HCT116 (cell line): ENCODE measurements at regions not wholly inside any gene's neighbourhood (a gene's known extent, or its start where the extent isn't known, plus 50 kb on each side); places are given as distances from the start of the nearest gene placed in this dataset.

ENCODE experiments used
- ATAC-seq: fragments of 200-7000 bp; cut with Tn5 transposase; 2 replicates; pipeline ENCODE4 v1.9.1; 2020; ENCODE audit warnings: mild to moderate bottlenecking, moderate library complexity
- BruUV-seq: library from RNA; stranded (reverse); fragments of 400-500 nt; replicated peaks from 2 replicates; lab custom pipeline; 2021; lab: Mats Ljungman, UMichigan
- CTCF ChIA-PET: fragments of 300-600 bp; sonication (Branson Sonifier 250); formaldehyde crosslinking; loops from one replicate; lab custom pipeline; 2021; ENCODE audit warnings: antibody characterized with exemption; lab: Charles Lee
- POLR2A ChIA-PET: fragments of 300-600, 350-600 bp; sonication (Branson Sonifier 250); formaldehyde crosslinking; loops from one replicate; lab custom pipeline; 2021; ENCODE audit warnings: antibody characterized with exemption; lab: Charles Lee
- RAD21 ChIA-PET, 2 experiments: fragments of 300-600 bp; sonication (Branson Sonifier 250); formaldehyde crosslinking; loops; one replicate each; lab custom pipeline; 2023; ENCODE audit warnings: low total read pairs in 2 of 2; ENCODE audit not compliant: uncharacterized antibody in 2 of 2, unreplicated experiment in 2 of 2, low non-redundant PET in 1 of 2; lab: Charles Lee
- DNase-seq: peaks from one replicate; pipeline ENCODE4 v3.0.0-alpha.2; 2010; ENCODE audit warnings: low read depth, low spot score
- H2AFZ ChIP-seq: fragments of 200-600 bp; shearing (Covaris generic), sonication (generic); 2 replicates; pipeline ENCODE4 v1.6.1; 2017; ENCODE audit warnings: low read depth, mixed run types, mixed read lengths, antibody characterized with exemption, low read length; ENCODE audit not compliant: poor library complexity, severe bottlenecking
- H3K27ac ChIP-seq: 2 replicates; pipeline ENCODE4 v1.5.1; 2012; ENCODE audit warnings: low read depth, low read length
- H3K27me3 ChIP-seq: fragments of 200-600 bp; sonication (generic); 2 replicates; pipeline ENCODE4 v1.6.1; 2016; ENCODE audit warnings: mixed run types, low read length, mixed read lengths; ENCODE audit not compliant: insufficient read depth
- H3K36me3 ChIP-seq, 2 experiments: fragments of 200-500 bp in 1 of 2; fragments of 200-600 bp in 1 of 2; sonication (Bioruptor generic) in 1 of 2; sonication (generic) in 1 of 2; 2 replicates each; pipeline versions ENCODE4 v1.5.1 to v1.6.1; 2014 to 2016; ENCODE audit warnings: low read length in 2 of 2, inconsistent platforms in 1 of 2, mixed read lengths in 1 of 2, mixed run types in 1 of 2; ENCODE audit not compliant: insufficient read depth in 2 of 2, control insufficient read depth in 1 of 2
- H3K4me1 ChIP-seq, 2 experiments: fragments of 200-600 bp in 1 of 2; sonication (generic) in 1 of 2; 2 replicates each; pipeline versions ENCODE4 v1.5.1 to v1.6.1; 2012 to 2017; ENCODE audit warnings: low read length in 2 of 2, inconsistent platforms in 1 of 2, mild to moderate bottlenecking in 1 of 2, mixed read lengths in 1 of 2, mixed run types in 1 of 2, moderate library complexity in 1 of 2; ENCODE audit not compliant: insufficient read depth in 2 of 2, control insufficient read depth in 1 of 2
- H3K4me2 ChIP-seq: fragments of 200-600 bp; sonication (generic); 2 replicates; pipeline ENCODE4 v1.6.1; 2017; ENCODE audit warnings: mixed run types, low read length, mixed read lengths
- H3K4me3 ChIP-seq, 2 experiments: fragments of 200-600 bp in 1 of 2; sonication (generic) in 1 of 2; replicated peaks in 1 of 2; 2 replicates each; pipeline ENCODE4 v1.5.1; 2011 to 2016; ENCODE audit warnings: low read length in 2 of 2, control low read depth in 1 of 2, low read depth in 1 of 2, mild to moderate bottlenecking in 1 of 2, mixed read lengths in 1 of 2, mixed run types in 1 of 2
- H3K79me2 ChIP-seq: fragments of 200-600 bp; sonication (generic); 2 replicates; pipeline ENCODE4 v1.6.1; 2017; ENCODE audit warnings: mild to moderate bottlenecking, mixed run types, low read length, moderate library complexity, mixed read lengths; ENCODE audit not compliant: insufficient read depth
- H3K9ac ChIP-seq: fragments of 200-600 bp; sonication (generic); 2 replicates; pipeline ENCODE4 v1.6.1; 2016; ENCODE audit warnings: low read length, mixed read lengths
- H3K9me2 ChIP-seq: fragments of 200-600 bp; sonication (generic), shearing (Covaris generic); 2 replicates; pipeline ENCODE4 v1.6.1; 2017; ENCODE audit warnings: mixed run types, mild to moderate bottlenecking, moderate library complexity; ENCODE audit not compliant: insufficient read depth
- H3K9me3 ChIP-seq, 2 experiments: fragments of 200-500 bp in 1 of 2; fragments of 200-600 bp in 1 of 2; sonication (Bioruptor generic) in 1 of 2; sonication (generic) in 1 of 2; 2 replicates each; pipeline ENCODE4 v1.6.1; 2014 to 2017; ENCODE audit warnings: low read length in 2 of 2, mixed read lengths in 2 of 2, inconsistent platforms in 1 of 2, low read depth in 1 of 2, mild to moderate bottlenecking in 1 of 2, mixed run types in 1 of 2, moderate library complexity in 1 of 2; ENCODE audit not compliant: control insufficient read depth in 1 of 2, insufficient read depth in 1 of 2
- H4K20me1 ChIP-seq: fragments of 200-600 bp; sonication (generic), shearing (Covaris generic); 2 replicates; pipeline ENCODE4 v1.6.1; 2017; ENCODE audit warnings: mixed run types, mild to moderate bottlenecking, moderate library complexity; ENCODE audit not compliant: insufficient read depth
- CBX3 ChIP-seq: IDR thresholded peaks from 2 replicates; pipeline ENCODE4 v1.6.1; 2012; ENCODE audit warnings: low read depth
- EGR1 ChIP-seq: IDR thresholded peaks from 2 replicates; pipeline ENCODE4 v1.6.1; 2012; ENCODE audit warnings: low read depth
- ELF1 ChIP-seq: IDR thresholded peaks from 2 replicates; pipeline ENCODE4 v1.6.1; 2012; ENCODE audit warnings: low read depth, borderline replicate concordance
- EZH2 ChIP-seq: fragments of 200-600 bp; sonication (generic); IDR thresholded peaks from 2 replicates; pipeline ENCODE4 v1.6.1; 2017; ENCODE audit warnings: antibody characterized with exemption, mixed run types
- EZH2phosphoT487 ChIP-seq: fragments of 200-600 bp; IDR thresholded peaks from 2 replicates; pipeline ENCODE4 v1.6.1; 2018; ENCODE audit warnings: antibody characterized with exemption, borderline replicate concordance
- JUND ChIP-seq: IDR thresholded peaks from 2 replicates; pipeline ENCODE4 v1.6.1; 2012
- RAD21 ChIP-seq: IDR thresholded peaks from 2 replicates; pipeline ENCODE4 v1.6.1; 2012; ENCODE audit warnings: low read depth, mild to moderate bottlenecking
- REST ChIP-seq: IDR thresholded peaks from 2 replicates; pipeline ENCODE4 v1.6.1; 2012; ENCODE audit warnings: low read depth
- SIN3A ChIP-seq: IDR thresholded peaks from 2 replicates; pipeline ENCODE4 v1.6.1; 2012; ENCODE audit warnings: low read depth
- SP1 ChIP-seq: IDR thresholded peaks from 2 replicates; pipeline ENCODE4 v1.6.1; 2012; ENCODE audit warnings: low read depth
- ZBTB33 ChIP-seq: IDR thresholded peaks from 2 replicates; pipeline ENCODE4 v1.6.1; 2011; ENCODE audit warnings: mild to moderate bottlenecking, low read length, moderate library complexity; ENCODE audit not compliant: insufficient replicate concordance; ENCODE audit errors: extremely low read depth
- intact Hi-C: fragments of 100-400 bp; cut with micrococcal nuclease; formaldehyde crosslinking; loops from 2 replicates; pipeline ENCODE4 v1.10.0; 2022

GRCh38 chr4:28890949-28891775 is 1829.0 kb upstream of the PCDH7 start:
- no TSS peak for BruUV-seq
- Histone ChIP-seq H3K9me3 (no peaks in the 10 kb centered on the region), H3K27me3 (no peaks in the 10 kb centered on the region), H4K20me1 (no peaks in the 10 kb centered on the region), H3K9ac (no peak overlapping the region), H3K9me2 (0 out of 2 replicates have a peak, but pooled peaks cover 3% of the 10 kb centered on the region), H3K4me3 (no peak overlapping the region), H2AFZ (no peak overlapping the region), H3K79me2 (no peaks in the 10 kb centered on the region), H3K4me2 (no peak overlapping the region), H3K36me3 (no peaks in the 10 kb centered on the region), H3K27ac (no peak overlapping the region), H3K4me1 (no peaks in the 10 kb centered on the region)
- intact Hi-C loops: no loop called here
- RAD21 ChIA-PET: no interaction called here
- CTCF ChIA-PET: no interaction called here
- ATAC-seq: no peak
- DNase-seq: no peak
- POLR2A ChIA-PET: no interaction called here
- TF ChIP-seq EGR1 (no peak), SIN3A (no peak), REST (no peak), CBX3 (no peak), JUND (no peak), SP1 (no peak), ELF1 (no peak), EZH2phosphoT487 (no peak), EZH2 (no peak), ZBTB33 (no peak), RAD21 (no peak)
